ENCODE measurements at regions not wholly inside any gene's neighbourhood (a gene's known extent, or its start where the extent isn't known, plus 50 kb on each side); places are given as distances from the start of the nearest gene placed in this dataset.

DNA sequence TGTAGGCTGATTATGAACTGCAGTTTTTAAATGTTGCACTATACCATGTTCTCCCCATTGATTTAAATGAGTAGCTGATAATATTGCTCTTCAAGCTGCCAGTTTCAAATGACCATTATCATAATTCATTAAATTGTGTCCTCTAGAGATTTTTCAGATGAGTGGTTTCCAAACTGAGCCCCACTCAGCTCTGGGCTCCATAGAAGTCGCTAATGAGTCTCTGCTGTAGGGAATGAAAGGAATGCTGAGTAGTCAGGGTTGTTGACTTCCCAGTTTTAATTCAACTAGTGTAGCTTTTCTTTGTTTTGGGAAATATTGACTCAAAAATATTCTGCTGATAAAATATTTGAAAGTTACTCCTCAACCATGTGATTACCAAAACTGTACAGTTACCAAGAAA lies 1081.1 kb downstream of the ARAP2 start:
- WGBS, 2 donors, result 41 to 55% methylated on average over 1 of the region's 1 CpG
- TF ChIP-seq, protein P1, sequence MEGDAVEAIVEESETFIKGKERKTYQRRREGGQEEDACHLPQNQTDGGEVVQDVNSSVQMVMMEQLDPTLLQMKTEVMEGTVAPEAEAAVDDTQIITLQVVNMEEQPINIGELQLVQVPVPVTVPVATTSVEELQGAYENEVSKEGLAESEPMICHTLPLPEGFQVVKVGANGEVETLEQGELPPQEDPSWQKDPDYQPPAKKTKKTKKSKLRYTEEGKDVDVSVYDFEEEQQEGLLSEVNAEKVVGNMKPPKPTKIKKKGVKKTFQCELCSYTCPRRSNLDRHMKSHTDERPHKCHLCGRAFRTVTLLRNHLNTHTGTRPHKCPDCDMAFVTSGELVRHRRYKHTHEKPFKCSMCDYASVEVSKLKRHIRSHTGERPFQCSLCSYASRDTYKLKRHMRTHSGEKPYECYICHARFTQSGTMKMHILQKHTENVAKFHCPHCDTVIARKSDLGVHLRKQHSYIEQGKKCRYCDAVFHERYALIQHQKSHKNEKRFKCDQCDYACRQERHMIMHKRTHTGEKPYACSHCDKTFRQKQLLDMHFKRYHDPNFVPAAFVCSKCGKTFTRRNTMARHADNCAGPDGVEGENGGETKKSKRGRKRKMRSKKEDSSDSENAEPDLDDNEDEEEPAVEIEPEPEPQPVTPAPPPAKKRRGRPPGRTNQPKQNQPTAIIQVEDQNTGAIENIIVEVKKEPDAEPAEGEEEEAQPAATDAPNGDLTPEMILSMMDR (IDR thresholded peaks at IDR 0.05), result no peak
- no peak overlapping the region for H3K4me3 ChIP-seq
- intact Hi-C loops (cut with DNase I), result no loop called here
- H3K27ac ChIP-seq, result no peak overlapping the region
- no peaks in the 10 kb centered on the region for H3K36me3 ChIP-seq
- peaks cover 0 to 2% (median 0%) of the 10 kb centered on the region in 11 donors for H3K9me3 ChIP-seq
- DNase-seq (no peak), ATAC-seq (no peak)
- no peaks in the 10 kb centered on the region for H3K4me1 ChIP-seq
- H3K27me3 ChIP-seq, result no peaks in the 10 kb centered on the region

DNA sequence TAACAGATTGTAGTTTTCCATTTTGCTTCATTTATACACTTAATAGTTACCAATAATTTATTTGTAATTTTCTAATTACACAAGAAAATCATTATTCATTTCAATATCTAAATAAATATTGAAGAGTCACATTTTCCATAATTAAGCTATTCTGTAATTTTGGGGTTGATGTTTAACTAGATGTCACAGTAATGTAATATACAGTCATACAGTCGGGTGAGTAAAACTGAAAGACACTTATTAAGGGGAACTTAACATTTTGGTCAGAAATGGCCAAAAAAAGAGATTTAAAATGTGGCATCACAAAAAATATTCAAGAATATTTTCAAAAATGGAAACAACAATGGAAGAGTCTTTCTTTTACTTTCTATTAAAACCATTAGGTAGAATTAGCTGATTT lies 1080.3 kb downstream of the ARAP2 start:
- H3K27ac ChIP-seq, result no peak overlapping the region
- H3K9me3 ChIP-seq, result peaks cover 0 to 2% (median 0%) of the 10 kb centered on the region in 11 donors
- no peak overlapping the region for H3K4me3 ChIP-seq
- 90 to 91% methylated on average over 1 of the region's 1 CpG for WGBS, 2 donors
- no peaks in the 10 kb centered on the region for H3K27me3 ChIP-seq
- no peak for ATAC-seq
- H3K4me1 ChIP-seq, result no peaks in the 10 kb centered on the region
- H3K36me3 ChIP-seq, result no peaks in the 10 kb centered on the region
- intact Hi-C loops (cut with DNase I), result no loop called here
- DNase-seq, result no peak
- TF ChIP-seq, protein P1 (IDR thresholded peaks at IDR 0.05), result no peak

GRCh38 chr4:35166466-35166865 lies 1077.8 kb downstream of the ARAP2 start:
- no peaks in the 10 kb centered on the region for H3K4me1 ChIP-seq
- H3K9me3 ChIP-seq, result no peaks in the 10 kb centered on the region
- TF ChIP-seq, protein P1 (IDR thresholded peaks at IDR 0.05), result no peak
- no peak for DNase-seq
- no peak overlapping the region for H3K27ac ChIP-seq
- intact Hi-C loops (cut with DNase I), result no loop called here
- no peak overlapping the region for H3K4me3 ChIP-seq
- 56 to 58% methylated on average over 5 of the region's 5 CpGs for WGBS, 2 donors
- H3K36me3 ChIP-seq, result no peaks in the 10 kb centered on the region
- H3K27me3 ChIP-seq, result no peaks in the 10 kb centered on the region
- ATAC-seq, result no peak

DNA sequence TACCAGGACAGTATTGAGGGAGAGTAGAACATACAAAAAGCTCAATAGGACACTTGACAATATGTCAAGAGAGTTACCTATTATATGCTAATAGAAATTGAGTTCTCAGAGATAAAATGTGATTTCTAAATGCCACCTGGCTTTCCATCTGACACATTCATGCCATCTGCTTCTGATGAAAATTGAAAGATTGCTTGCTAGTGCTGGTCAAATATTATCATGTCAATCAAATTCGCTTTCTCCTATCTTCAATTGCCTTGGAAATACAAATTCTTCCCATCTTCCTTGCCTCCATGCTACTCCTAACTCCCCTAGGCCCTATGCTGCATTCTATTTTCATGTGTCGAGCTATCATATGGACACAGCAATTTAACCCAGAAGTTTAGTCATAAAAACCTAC lies 1076.9 kb downstream of the ARAP2 start:
- H3K27me3 ChIP-seq, result no peaks in the 10 kb centered on the region
- intact Hi-C loops (cut with DNase I), result no loop called here
- DNase-seq (no peak), ATAC-seq (no peak)
- H3K4me1 ChIP-seq, result no peaks in the 10 kb centered on the region
- H3K9me3 ChIP-seq, result no peaks in the 10 kb centered on the region
- H3K36me3 ChIP-seq, result no peaks in the 10 kb centered on the region
- no peak overlapping the region for H3K27ac ChIP-seq
- H3K4me3 ChIP-seq, result no peak overlapping the region
- TF ChIP-seq, protein P1 (IDR thresholded peaks at IDR 0.05), result no peak
- WGBS, 2 donors, result 36 to 56% methylated on average over 2 of the region's 2 CpGs

DNA sequence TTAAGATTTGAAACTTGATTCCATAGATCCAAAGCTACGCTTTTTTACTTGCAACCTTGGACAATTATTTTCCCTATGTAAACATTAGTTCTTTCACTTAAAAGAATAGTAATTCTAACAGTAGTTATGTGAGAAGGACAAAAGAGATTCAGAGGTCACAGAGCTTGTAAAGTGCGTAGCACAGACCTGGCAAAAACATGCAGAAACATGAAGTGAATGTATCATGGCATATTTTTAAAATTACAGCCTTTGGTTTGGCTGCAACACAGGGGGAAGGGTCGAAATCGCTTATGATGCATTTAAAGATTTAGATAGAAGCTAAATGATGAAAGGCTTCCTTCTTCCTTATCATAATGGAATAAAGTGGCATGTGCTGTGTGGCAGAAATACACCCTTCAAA lies 1068.8 kb downstream of the ARAP2 start:
- Histone ChIP-seq H3K4me1 (no peaks in the 10 kb centered on the region), H3K9me3 (no peaks in the 10 kb centered on the region), H3K27me3 (no peaks in the 10 kb centered on the region), H3K36me3 (no peaks in the 10 kb centered on the region), H3K4me3 (no peak overlapping the region), H3K27ac (no peak overlapping the region)
- DNase-seq, result no peak
- 55 to 74% methylated on average over 4 of the region's 4 CpGs for WGBS, 2 donors
- intact Hi-C loops (cut with DNase I), result no loop called here
- TF ChIP-seq, protein P1 (IDR thresholded peaks at IDR 0.05), result no peak
- no peak for ATAC-seq
